HEK293 (cell line): ENCODE measurements at regions not wholly inside any gene's neighbourhood (a gene's known extent, or its start where the extent isn't known, plus 50 kb on each side); places are given as distances from the start of the nearest gene placed in this dataset.

Source experiments
- ZNF132 ChIP-seq: fragments of 450-650 bp; formaldehyde crosslinking; IDR thresholded peaks from 2 replicates; pipeline ENCODE4 v1.5.1; 2017; ENCODE audit warnings: missing biosample characterization, missing genetic modification characterization, borderline replicate concordance
- TF ChIP-seq, protein P1 (sequence below): fragments of 450-650 bp; IDR thresholded peaks from 2 replicates; pipeline ENCODE4 v1.5.1; 2018; ENCODE audit warnings: missing biosample characterization, mild to moderate bottlenecking, missing genetic modification characterization

DNA sequence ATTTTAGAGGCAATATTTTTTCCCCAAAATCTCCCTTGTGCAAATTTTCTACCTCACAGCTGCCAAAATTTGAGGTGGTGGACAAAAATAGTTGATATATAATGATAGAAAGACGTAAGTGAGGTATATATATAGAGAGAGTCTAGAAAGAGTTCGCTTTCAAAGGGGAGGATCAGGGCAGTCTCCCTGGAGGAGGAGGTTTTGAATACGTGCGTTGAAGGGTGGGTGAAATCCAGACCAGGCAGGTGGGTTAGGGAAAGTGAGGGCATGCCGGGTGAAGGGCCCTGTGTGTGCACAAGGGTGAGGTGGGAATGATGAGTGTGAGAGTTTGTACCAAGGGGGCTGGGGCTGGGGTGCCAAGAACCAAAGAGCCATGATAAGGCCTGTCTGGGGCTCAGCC lies 100.2 kb downstream of the CEBPB start:
- TF ChIP-seq, protein P1, sequence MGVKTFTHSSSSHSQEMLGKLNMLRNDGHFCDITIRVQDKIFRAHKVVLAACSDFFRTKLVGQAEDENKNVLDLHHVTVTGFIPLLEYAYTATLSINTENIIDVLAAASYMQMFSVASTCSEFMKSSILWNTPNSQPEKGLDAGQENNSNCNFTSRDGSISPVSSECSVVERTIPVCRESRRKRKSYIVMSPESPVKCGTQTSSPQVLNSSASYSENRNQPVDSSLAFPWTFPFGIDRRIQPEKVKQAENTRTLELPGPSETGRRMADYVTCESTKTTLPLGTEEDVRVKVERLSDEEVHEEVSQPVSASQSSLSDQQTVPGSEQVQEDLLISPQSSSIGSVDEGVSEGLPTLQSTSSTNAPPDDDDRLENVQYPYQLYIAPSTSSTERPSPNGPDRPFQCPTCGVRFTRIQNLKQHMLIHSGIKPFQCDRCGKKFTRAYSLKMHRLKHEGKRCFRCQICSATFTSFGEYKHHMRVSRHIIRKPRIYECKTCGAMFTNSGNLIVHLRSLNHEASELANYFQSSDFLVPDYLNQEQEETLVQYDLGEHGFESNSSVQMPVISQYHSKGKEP (tag by site-specific recombination) = no peak
- no peak for TF ChIP-seq ZNF132 (tag by site-specific recombination)
